Testis (tissue), 2 donors: ENCODE measurements at regions not wholly inside any gene's neighbourhood (a gene's known extent, or its start where the extent isn't known, plus 50 kb on each side); places are given as distances from the start of the nearest gene placed in this dataset.

Source experiments
- DNase-seq: peaks from one replicate; pipeline ENCODE4 v3.0.0-alpha.2; 2019
- H3K27ac ChIP-seq, 2 donors: fragments of 200-600 bp; sonication (generic); one replicate each; pipeline ENCODE4 v1.5.1; 2019
- H3K27me3 ChIP-seq: fragments of 200-600 bp; sonication (generic); one replicate; pipeline ENCODE4 v1.5.1; 2019
- H3K36me3 ChIP-seq: fragments of 200-600 bp; sonication (generic); one replicate; pipeline ENCODE4 v1.5.1; 2017; ENCODE audit warnings: low read depth; ENCODE audit errors: missing control alignments
- H3K4me1 ChIP-seq: fragments of 200-600 bp; sonication (generic); one replicate; pipeline ENCODE4 v1.5.1; 2019
- H3K4me3 ChIP-seq, 2 donors: fragments of 200-600 bp; sonication (generic); one replicate each; pipeline ENCODE4 v1.5.1; 2017 to 2019
- H3K9me3 ChIP-seq: fragments of 200-600 bp; sonication (generic); one replicate; pipeline ENCODE4 v1.5.1; 2017
- CTCF ChIP-seq, 3 experiments: fragments of 450-650 bp in 2 of 3; fragments of 200-600 bp in 1 of 3; sonication (generic) in 1 of 3; IDR thresholded peaks; one replicate each; pipeline ENCODE4 v1.5.1; 2016 to 2019; ENCODE audit warnings: antibody characterized with exemption in 3 of 3, mild to moderate bottlenecking in 2 of 3, moderate library complexity in 1 of 3
- POLR2A ChIP-seq: fragments of 450-650 bp; IDR thresholded peaks from one replicate; pipeline ENCODE4 v1.6.1; 2017; ENCODE audit warnings: antibody characterized with exemption, mild to moderate bottlenecking, moderate library complexity
- WGBS, 2 donors: methylation state at CpG; one replicate each; pipeline ENCODE4 v1.1.5; 2018; 5-methylcytosine and 5-hydroxymethylcytosine counted together
- intact Hi-C: fragments of 100-400 bp; cut with DNase I; formaldehyde crosslinking; loops from one replicate; pipeline ENCODE4 v1.15.1; 2023; ENCODE audit warnings: low total_unique reads

DNA sequence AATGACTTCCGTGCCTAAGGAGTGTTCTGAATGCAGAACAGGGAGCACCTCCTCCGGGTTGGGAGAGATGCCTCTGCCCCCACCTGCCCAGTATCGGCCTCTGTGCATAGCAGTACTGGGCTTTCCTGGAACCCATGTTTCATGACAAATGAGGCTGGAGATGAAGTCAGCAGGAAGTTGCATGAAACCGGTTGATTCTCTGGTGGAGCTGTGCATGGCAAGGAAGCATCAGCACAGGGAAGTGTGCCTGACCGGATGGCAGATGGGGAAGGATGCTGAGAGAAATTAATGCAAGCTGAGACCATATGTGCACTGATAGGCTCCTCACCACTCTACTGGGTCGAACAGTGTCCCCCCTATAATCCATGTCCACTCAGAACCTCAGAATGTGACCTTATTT lies 155.5 kb downstream of the CDH26 start:
- Histone ChIP-seq H3K27ac (no peak overlapping the region), H3K4me3 (no peak overlapping the region), H3K9me3 (no peaks in the 10 kb centered on the region), H3K27me3 (no peaks in the 10 kb centered on the region), H3K36me3 (no peaks in the 10 kb centered on the region), H3K4me1 (peaks cover 4% of the 10 kb centered on the region)
- WGBS, 2 donors = 79 to 91% methylated on average over 6 of the region's 6 CpGs
- no peak for DNase-seq
- no peak for TF ChIP-seq CTCF (IDR thresholded peaks at IDR 0.05)
- intact Hi-C loops = no loop called here

- H3K9me3 ChIP-seq = no peaks in the 10 kb centered on the region
- intact Hi-C loops = no loop called here
- H3K4me1 ChIP-seq = peaks cover 4% of the 10 kb centered on the region
- TF ChIP-seq CTCF (IDR thresholded peaks at IDR 0.05) (no peak), POLR2A (no peak)
- H3K27ac ChIP-seq = no peak overlapping the region
- no peak for DNase-seq
- no peaks in the 10 kb centered on the region for H3K36me3 ChIP-seq
- WGBS, 2 donors = 34 to 51% methylated on average over 6 of the region's 6 CpGs
- H3K4me3 ChIP-seq = no peak overlapping the region
- H3K27me3 ChIP-seq = no peaks in the 10 kb centered on the region
Observed at GRCh38 chr20:60115451-60115850, 157.2 kb downstream of the CDH26 start.

- no peak overlapping the region for H3K4me3 ChIP-seq
- H3K36me3 ChIP-seq = no peaks in the 10 kb centered on the region
- H3K9me3 ChIP-seq = no peaks in the 10 kb centered on the region
- intact Hi-C loops = no loop called here
- 79 to 83% methylated on average over 17 to 18 of the region's 18 CpGs for WGBS, 2 donors
- no peak overlapping the region for H3K27ac ChIP-seq
- peaks cover 4% of the 10 kb centered on the region for H3K4me1 ChIP-seq
- no peak for DNase-seq
- H3K27me3 ChIP-seq = no peaks in the 10 kb centered on the region
- TF ChIP-seq CTCF (IDR thresholded peaks at IDR 0.05) = no peak
- TF ChIP-seq POLR2A = no peak
Observed at GRCh38 chr20:60116128-60116909, 158.1 kb downstream of the CDH26 start.

GRCh38 chr20:60117065-60117464 lies 158.8 kb downstream of the CDH26 start:
- TF ChIP-seq POLR2A = no peak
- no peak for TF ChIP-seq CTCF (IDR thresholded peaks at IDR 0.05)
- no peaks in the 10 kb centered on the region for H3K27me3 ChIP-seq
- no peak for DNase-seq
- no peaks in the 10 kb centered on the region for H3K36me3 ChIP-seq
- no peaks in the 10 kb centered on the region for H3K9me3 ChIP-seq
- intact Hi-C loops = no loop called here
- no peak overlapping the region for H3K27ac ChIP-seq
- H3K4me3 ChIP-seq = no peak overlapping the region
- peaks cover 4% of the 10 kb centered on the region for H3K4me1 ChIP-seq
- WGBS, 2 donors = 40 to 44% methylated on average over 7 of the region's 7 CpGs

DNA sequence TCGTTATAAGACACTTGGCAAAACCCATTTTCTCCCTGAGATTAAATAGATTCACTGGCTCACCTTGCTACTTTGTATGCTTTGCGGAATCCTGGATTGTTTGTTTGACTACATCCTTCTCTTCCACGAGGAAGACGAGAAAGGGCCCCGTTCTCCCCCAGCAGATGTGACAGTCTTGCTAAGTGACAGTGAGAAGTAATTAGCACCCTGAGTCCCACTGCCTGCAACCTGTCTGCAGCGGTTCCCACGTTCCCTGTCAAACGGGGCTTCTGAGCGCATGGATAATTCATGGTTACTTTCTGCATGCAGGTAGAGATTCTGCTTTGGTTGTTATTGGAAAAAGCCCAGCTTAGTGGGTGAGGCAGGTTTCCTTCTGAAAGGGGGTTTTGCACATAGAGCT lies 163.7 kb downstream of the CDH26 start:
- DNase-seq = no peak
- H3K4me1 ChIP-seq = no peaks in the 10 kb centered on the region
- H3K36me3 ChIP-seq = no peaks in the 10 kb centered on the region
- TF ChIP-seq POLR2A (no peak), CTCF (IDR thresholded peaks at IDR 0.05) (no peak)
- WGBS, 2 donors = 70 to 72% methylated on average over 9 of the region's 9 CpGs
- intact Hi-C loops = no loop called here
- H3K9me3 ChIP-seq = no peaks in the 10 kb centered on the region
- H3K4me3 ChIP-seq = no peak overlapping the region
- no peak overlapping the region for H3K27ac ChIP-seq
- no peaks in the 10 kb centered on the region for H3K27me3 ChIP-seq
